H1 (cell line): ENCODE measurements at regions not wholly inside any gene's neighbourhood (a gene's known extent, or its start where the extent isn't known, plus 50 kb on each side); places are given as distances from the start of the nearest gene placed in this dataset.

Experiments
- EGR1 ChIP-seq: IDR thresholded peaks from 2 replicates; pipeline ENCODE4 v1.6.1; 2011; ENCODE audit warnings: low read depth, low read length, borderline replicate concordance
- NANOG ChIP-seq: IDR thresholded peaks from 2 replicates; pipeline ENCODE4 v1.6.1; 2011; ENCODE audit warnings: low read length, low read depth, mild to moderate bottlenecking, inconsistent platforms; ENCODE audit not compliant: insufficient read depth, poor library complexity, severe bottlenecking
- RAD21 ChIP-seq, 2 experiments: IDR thresholded peaks in 1 of 2; conservative IDR thresholded peaks in 1 of 2; 2 replicates each; pipeline ENCODE4 v1.6.1; 2011; ENCODE audit warnings: low read depth in 2 of 2, low read length in 2 of 2, improper control_type of control experiment in 1 of 2, inconsistent platforms in 1 of 2, mild to moderate bottlenecking in 1 of 2, moderate library complexity in 1 of 2
- SIN3A ChIP-seq, 2 experiments: IDR thresholded peaks in 1 of 2; conservative IDR thresholded peaks in 1 of 2; 2 replicates each; pipeline ENCODE4 v1.6.1; 2011 to 2012; ENCODE audit warnings: low read length in 2 of 2, improper control_type of control experiment in 1 of 2, low read depth in 1 of 2, mild to moderate bottlenecking in 1 of 2
- TF ChIP-seq, protein P1 (sequence below): IDR thresholded peaks from 2 replicates; pipeline ENCODE4 v1.6.1; 2011; ENCODE audit warnings: low read length, improper control_type of control experiment

DNA sequence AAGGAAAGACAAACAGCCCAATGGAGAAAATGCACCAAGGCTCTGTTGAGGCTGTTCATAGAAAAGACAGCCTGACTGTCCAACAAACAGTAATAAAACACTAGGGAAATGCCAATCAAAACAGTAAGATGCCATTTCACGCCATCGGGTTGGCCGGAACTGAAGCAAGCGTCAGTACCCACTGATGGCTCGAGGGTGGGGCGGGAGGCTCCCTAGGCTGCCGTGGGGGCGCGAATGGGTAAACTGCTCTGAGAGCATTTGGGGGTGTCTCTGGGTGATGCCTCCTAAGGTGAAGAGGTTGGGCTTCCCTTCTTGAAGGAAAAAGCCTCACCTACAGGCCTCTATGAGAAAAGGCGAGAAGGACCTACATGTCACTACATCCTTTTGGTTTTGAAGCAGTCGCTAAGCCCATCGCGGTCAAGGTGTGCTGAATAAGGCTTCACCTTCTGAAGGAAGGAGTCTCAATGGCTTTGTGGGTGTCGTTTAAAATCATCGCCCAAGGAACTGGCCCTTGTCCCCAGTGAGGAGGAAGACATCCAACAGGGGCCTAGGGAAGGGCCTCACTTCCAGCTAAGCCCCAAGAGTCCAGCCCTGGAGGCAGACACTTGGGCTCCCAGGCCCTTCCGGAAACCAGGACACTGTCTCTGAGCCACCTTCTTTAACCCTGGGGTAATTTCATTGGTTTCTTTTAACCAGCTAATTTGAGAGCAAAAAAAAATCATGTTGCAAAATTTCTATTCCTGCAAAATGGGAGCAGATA, 98.5 kb upstream of the PPP2R2D start (continued):
- TF ChIP-seq RAD21 (IDR thresholded peaks at IDR 0.05 in 1 of 2, conservative IDR thresholded peaks at IDR 0.05 in 1 of 2; ENCODE audit: low read depth in 2 of 2, low read length in 2 of 2) (no peak), EGR1 (no peak), NANOG (no peak), SIN3A (conservative IDR thresholded peaks at IDR 0.05 in 1 of 2, IDR thresholded peaks at IDR 0.05 in 1 of 2; ENCODE audit: low read depth in 1 of 2, low read length in 2 of 2) (no peak)
- TF ChIP-seq, protein P1, sequence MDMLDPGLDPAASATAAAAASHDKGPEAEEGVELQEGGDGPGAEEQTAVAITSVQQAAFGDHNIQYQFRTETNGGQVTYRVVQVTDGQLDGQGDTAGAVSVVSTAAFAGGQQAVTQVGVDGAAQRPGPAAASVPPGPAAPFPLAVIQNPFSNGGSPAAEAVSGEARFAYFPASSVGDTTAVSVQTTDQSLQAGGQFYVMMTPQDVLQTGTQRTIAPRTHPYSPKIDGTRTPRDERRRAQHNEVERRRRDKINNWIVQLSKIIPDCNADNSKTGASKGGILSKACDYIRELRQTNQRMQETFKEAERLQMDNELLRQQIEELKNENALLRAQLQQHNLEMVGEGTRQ = no peak
